ENCODE measurements at regions not wholly inside any gene's neighbourhood (a gene's known extent, or its start where the extent isn't known, plus 50 kb on each side); places are given as distances from the start of the nearest gene placed in this dataset.

GRCh38 chr9:13750639-13751038 lies 471.1 kb upstream of the MPDZ start:
- Histone ChIP-seq H3K9me3 (no peaks in the 10 kb centered on the region), H3K4me3 (replicated peaks in 1 of 3) (no peak overlapping the region), H3K27me3 (no peaks in the 10 kb centered on the region), H3K27ac (no peak overlapping the region), H3K36me3 (no peaks in the 10 kb centered on the region), H3K4me1 (no peaks in the 10 kb centered on the region)
- WGBS, 2 donors = 95 to 96% methylated on average over 3 of the region's 3 CpGs
- TF ChIP-seq CTCF (IDR thresholded peaks at IDR 0.05) = no peak
- no peak for DNase-seq
- intact Hi-C loops (cut with DNase I) = no loop called here

GRCh38 chr9:13750061-13750460 lies 470.6 kb upstream of the MPDZ start:
- H3K27me3 ChIP-seq = no peaks in the 10 kb centered on the region
- H3K4me1 ChIP-seq = no peaks in the 10 kb centered on the region
- WGBS, 2 donors = 92 to 96% methylated on average over 4 of the region's 4 CpGs
- DNase-seq = no peak
- no peaks in the 10 kb centered on the region for H3K36me3 ChIP-seq
- intact Hi-C loops (cut with DNase I) = no loop called here
- H3K27ac ChIP-seq = no peak overlapping the region
- H3K4me3 ChIP-seq (replicated peaks in 1 of 3) = no peak overlapping the region
- no peaks in the 10 kb centered on the region for H3K9me3 ChIP-seq
- no peak for TF ChIP-seq CTCF (IDR thresholded peaks at IDR 0.05)
- no peak for TF ChIP-seq POLR2A (IDR thresholded peaks at IDR 0.05)

DNA sequence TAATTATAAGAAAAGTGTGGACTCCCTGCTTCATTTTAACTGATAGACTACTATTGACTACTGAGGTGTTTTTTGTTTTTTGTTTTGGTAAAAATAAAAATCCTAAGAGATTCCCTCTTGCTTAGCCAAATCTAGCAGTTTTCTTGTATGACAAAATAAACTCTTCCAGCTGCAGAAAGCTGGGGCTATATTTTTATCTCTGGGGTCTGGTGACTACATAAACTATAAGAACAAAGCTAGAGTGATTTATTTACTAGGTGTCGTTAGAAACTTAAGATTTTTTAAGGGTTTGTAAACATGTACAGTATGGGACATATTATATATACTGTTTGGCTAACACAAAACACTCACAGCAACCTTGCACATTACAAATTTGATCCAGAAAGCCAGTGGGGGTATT lies 467.4 kb upstream of the MPDZ start:
- H3K27me3 ChIP-seq = no peaks in the 10 kb centered on the region
- no peaks in the 10 kb centered on the region for H3K36me3 ChIP-seq
- H3K9me3 ChIP-seq = no peaks in the 10 kb centered on the region
- WGBS, 2 donors = 84 to 88% methylated on average over 1 of the region's 1 CpG
- no peak overlapping the region for H3K27ac ChIP-seq
- TF ChIP-seq POLR2A (IDR thresholded peaks at IDR 0.05) (no peak), CTCF (IDR thresholded peaks at IDR 0.05) (no peak)
- no peak for DNase-seq
- no peaks in the 10 kb centered on the region for H3K4me1 ChIP-seq
- no peak overlapping the region for H3K4me3 ChIP-seq (replicated peaks in 1 of 3)
- intact Hi-C loops (cut with DNase I) = no loop called here

- Histone ChIP-seq H3K27ac (no peak overlapping the region), H3K4me3 (replicated peaks in 1 of 3) (no peak overlapping the region), H3K4me1 (no peaks in the 10 kb centered on the region), H3K27me3 (no peaks in the 10 kb centered on the region), H3K9me3 (no peaks in the 10 kb centered on the region), H3K36me3 (no peaks in the 10 kb centered on the region)
- intact Hi-C loops (cut with DNase I) = no loop called here
- no peak for DNase-seq
- TF ChIP-seq POLR2A (IDR thresholded peaks at IDR 0.05) (no peak), CTCF (IDR thresholded peaks at IDR 0.05) (no peak)
- WGBS, 2 donors = 84 to 85% methylated on average over 16 of the region's 16 CpGs
These were observed 464.9 kb upstream of the MPDZ start for GRCh38 chr9:13744261-13744901.

GRCh38 chr9:13737885-13738284 lies 458.4 kb upstream of the MPDZ start:
- Histone ChIP-seq H3K27ac (no peak overlapping the region), H3K36me3 (no peaks in the 10 kb centered on the region), H3K4me3 (replicated peaks in 1 of 3) (no peak overlapping the region), H3K27me3 (no peaks in the 10 kb centered on the region), H3K4me1 (no peaks in the 10 kb centered on the region), H3K9me3 (no peaks in the 10 kb centered on the region)
- no peak for TF ChIP-seq CTCF (IDR thresholded peaks at IDR 0.05)
- no peak for TF ChIP-seq POLR2A (IDR thresholded peaks at IDR 0.05)
- intact Hi-C loops (cut with DNase I) = no loop called here
- DNase-seq = no peak

Measured in thyroid gland (tissue), 4 donors.